CD4-positive, alpha-beta T cell treated with Interleukin-1 beta for 1 hour (primary cell): ENCODE measurements at regions not wholly inside any gene's neighbourhood (a gene's known extent, or its start where the extent isn't known, plus 50 kb on each side); places are given as distances from the start of the nearest gene placed in this dataset.
"Not testable (repeated sequence)": the region's sequence is repeated elsewhere in the genome, so short reads cannot be mapped to it uniquely, and the experiment has no call there.

Source experiments
- DNase-seq, 2 donors: peaks; one replicate each; pipeline ENCODE4 v3.0.0-alpha.2; 2020 to 2022

DNA sequence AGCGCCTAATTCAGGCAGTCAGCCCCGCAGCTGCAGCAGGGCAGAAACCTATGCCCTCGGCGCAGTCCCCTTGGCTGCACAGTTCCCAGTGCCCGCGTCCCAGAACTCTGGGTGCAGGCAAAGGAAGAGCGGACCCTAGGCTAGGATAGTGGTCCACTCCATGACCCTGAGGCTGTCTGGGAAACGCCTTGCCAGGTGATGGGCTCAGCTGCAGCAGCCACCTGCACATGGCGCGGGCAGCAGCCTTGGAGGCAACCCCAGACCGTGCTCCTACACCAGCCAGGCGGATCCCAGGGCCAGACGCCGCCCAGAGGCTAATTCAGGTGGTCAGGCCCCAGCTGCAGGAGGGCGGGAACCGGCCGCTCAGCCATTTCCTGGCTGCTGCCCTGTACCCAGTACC lies 83.0 kb downstream of the POTEC start:
- DNase-seq, result not testable (repeated sequence)

DNA sequence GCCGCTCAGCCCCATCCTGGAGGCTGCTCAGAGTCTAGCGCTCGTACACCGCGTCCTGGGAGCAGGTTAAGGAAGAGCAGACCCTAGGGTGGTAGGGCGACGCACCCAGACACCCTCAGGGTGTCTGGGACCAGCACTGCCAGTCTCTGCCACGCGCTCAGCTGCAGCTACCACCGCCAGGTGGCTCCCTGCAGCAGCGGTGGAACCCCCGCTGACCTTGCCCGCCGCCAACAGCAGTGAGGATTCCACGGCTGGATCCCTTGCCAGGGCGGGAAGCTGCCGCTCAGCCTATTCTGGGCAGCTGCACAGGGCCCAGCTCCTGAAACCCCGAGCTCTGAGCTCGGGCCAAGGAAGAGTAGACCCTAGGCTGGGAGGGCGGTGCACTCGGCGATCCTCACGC lies 83.6 kb downstream of the POTEC start:
- DNase-seq, result not testable (repeated sequence)

DNA sequence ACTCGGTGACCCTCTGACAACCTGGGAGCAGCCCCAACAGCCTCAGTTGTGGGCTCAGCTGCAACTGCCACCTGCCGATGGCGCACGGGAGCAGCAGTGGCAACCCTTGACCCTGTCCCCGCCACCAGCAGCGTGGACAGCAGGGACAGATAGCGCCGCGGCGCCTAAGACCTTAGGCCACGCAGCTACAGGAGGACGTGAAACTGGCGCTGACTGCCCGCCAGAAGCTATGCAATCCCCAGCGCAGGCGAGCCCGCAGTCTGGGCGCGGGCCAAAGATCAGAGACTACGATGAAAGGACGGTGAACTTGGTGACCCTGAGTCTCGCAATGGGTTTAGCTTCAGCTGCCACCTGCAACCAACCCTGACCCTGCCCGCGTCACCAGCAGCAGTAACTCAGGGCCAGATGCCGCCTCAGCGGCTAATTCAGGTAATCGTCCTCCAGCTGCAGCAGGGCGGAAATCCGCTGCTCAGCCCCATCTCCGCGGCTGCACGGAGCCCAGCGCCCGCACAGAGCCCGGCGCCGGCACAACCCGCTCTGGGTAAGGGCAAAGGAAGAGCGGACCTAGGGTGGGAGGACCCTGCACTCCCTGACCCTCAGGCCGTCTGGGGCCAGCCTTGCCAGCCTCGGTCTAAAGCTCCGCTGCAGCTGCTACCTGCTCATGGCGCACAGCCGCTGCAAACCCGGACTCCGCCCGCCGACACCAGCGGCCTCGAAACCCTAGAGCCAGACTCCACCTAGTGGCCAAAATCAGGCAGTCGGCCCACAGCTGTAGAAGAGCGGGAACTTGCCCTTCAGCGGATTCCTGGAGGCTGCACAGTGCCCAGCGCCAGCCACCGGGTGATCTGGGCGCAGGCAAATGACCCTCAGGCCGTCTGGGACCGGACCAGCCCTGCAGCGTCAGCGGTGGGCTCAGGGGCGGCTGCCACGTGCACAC lies 85.1 kb downstream of the POTEC start:
- peak; percentile 66 to 79 for DNase-seq

DNA sequence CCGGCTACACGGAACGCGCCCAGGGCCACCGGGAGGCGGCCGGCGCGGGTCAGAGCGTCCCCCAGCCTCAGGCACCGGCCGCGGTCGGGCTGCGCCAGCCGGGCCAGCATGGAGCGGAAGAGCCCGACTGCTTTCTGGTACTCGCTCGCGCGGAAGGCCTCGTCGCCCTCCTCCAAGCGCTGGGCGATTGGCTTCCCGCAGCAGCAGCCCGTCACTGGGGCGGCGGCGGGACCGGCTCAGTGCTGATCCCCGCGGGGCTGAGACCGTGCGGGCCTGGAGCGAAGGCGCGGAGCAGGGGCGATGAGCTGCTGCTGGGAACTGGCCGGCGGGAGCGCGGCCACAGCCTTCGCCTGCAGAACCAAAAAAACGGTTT lies 92.8 kb downstream of the POTEC start:
- peak in 1 of 2 donors; percentile 34 for DNase-seq

DNA sequence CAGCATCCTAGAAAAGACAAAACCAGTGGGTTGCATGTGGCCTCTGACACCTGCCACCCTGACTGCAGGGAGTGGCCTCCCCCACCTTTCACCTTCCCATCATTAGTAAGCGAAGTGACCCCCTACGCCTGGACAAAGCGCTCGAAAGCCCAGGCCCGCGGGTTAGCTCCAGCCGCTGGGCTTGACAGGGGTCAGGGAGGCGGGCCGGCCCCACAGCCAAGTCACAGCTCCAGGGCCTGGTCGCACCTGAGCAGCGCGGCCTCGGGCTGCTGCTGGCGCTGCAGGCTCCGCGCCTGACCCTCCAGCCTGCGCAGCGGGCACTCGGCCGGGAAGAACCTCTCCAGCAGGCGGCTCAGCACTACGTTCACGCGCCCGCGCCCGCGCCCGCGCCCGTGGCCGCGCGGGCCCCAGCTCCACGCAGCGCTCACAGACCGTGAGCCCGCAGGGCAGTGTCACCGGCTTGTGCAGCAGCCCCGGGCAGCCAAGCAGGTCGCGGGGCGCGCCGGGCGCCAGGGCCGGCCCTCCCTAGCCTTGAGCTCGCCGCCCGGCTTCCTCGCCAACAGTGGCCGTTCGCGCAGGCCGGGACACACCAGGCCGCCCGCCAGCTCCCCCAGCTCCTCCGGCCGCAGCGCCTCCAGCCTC lies 93.3 kb downstream of the POTEC start:
- DNase-seq, result peak in 1 of 2 donors; percentile 58

DNA sequence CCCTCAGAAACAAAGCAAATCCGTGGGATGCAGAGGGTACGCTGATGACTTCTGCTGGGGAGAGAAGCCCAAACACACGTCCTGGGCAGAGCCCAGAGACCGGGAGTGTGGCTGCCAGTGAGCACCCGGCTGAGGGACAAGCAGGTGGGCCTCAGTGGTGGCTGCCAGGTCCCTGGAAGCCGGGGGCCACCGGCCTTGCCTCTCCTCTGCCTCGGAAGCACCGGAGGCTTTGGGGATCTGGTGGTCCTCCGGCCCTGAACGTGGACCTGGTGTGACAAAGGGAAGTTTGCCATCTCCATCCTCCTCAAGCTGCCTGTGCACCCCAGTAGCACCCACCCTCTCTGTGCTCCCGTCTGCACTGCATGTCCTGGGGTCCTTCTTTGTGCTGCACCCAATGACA lies 94.3 kb downstream of the POTEC start:
- not testable (repeated sequence) for DNase-seq

DNA sequence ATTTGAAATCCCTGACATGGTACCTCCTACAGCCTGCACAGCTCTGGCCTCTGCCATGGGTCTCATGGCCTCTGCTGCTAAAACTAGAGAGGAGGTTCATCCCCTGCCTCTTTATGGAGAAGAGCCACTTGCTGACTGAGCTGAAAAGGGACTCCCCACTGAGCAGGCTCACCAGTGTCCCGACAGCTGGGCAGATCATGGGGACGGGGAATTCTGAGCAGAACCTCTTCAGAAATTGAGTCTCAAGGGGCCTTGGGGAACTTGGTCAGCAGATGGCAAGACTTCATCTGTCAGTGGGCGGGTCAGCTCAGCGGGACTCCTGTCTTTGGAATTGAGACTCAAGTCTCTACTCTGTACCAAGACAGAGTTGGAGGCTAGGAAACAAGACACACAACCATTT lies 95.7 kb downstream of the POTEC start:
- not testable (repeated sequence) for DNase-seq

DNA sequence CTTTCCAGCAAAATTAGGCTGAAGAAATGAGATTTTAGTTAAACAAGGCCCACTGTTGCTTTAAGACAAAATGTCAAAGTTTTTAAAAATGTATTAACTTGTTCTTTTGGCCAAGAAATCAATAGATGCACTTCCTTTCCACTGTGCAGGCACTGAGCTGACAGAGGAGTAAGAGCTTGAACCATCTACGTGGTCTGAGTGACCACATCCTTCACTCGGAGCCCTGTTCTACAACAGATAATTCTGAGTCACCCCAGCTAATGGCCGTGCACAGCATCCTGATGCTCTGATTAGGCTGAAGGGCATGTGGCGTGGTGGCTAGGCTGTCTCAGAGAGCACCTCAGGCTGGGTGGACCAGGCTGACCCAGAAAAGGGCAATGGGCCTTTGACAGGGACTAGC lies 107.9 kb downstream of the POTEC start:
- not testable (repeated sequence) for DNase-seq

DNA sequence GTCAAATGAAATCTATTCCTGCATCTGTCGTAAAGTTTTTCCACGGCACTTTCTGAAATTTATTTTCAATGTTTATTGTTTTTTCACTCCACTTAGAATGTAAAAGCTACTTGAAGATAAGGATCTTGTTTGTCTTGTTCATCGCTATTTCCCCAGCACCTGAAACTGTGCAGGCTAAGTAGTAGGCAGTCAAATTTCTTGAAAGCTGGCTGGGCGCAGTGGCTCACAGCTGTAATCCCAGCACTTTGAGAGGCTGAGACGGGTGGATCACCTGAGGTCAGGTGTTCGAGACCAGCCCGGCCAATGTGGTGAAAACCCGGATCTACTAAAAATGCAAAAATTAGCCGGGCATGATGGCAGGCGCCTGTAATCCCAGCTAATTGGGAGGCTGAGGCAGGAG lies 111.0 kb downstream of the POTEC start:
- not testable (repeated sequence) for DNase-seq

DNA sequence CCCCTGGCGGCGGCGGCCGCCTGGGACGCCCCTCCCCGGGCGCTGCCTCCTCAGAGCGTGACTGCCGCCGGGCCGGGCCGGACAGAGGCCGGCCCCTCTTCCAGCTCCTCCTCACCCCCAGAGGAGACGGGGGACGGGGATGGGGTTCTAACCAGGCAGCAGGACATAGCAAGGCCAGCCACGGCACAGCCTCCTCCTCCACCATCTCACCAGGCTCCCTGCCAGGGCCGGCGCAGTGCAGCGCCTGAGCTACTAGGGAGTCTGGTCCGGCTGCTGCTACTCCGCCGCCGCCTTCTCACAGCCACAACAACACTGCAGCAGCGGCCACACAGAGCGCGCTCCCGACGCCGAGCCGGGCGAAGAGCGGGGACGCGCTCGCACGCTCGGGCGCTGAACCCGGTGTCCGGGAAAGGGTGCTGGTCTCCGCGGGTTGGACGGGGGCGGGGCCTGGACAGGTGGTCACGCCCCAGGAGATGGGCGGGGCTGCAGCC lies 112.3 kb downstream of the POTEC start:
- peak; percentile 47 to 74 for DNase-seq

DNA sequence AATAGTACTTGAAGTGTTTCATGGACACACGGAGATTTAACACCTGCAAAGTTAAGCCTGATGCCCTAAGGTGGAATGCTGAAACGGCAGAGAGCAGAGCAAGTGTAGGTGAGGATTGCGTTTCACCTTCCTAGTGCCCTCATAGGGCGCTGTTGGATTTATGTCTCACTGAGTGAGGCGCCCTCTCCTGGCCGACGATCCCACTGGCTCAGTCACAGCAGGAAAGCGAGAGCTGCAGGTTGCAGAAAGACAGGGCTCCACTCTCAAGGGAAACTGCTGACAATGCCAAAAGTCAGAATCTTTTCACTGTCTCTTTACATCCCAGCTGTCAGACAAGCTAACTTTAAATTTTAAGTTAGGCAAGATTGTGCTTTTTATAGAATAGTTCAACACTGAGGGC lies 127.6 kb downstream of the POTEC start:
- DNase-seq, result peak; percentile 26 to 39

DNA sequence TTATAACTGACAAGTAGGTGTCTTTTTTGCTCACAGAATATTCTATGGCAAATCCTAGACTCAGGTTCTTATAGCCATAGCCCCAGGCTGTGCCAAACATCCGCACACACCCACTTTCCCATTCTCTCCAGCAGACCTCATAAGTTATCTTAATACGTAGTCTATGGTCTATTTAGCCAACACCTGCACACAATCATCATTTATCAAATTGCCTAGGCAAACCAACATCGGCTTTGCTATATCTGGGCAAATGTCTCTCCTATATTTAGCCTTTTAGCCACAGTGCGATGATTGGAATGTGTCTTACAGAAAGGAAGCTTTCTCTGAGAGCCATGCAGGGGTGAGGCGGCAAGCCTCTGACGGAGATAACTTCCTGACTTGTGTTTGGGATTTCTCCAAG lies 128.0 kb downstream of the POTEC start:
- not testable (repeated sequence) for DNase-seq

DNA sequence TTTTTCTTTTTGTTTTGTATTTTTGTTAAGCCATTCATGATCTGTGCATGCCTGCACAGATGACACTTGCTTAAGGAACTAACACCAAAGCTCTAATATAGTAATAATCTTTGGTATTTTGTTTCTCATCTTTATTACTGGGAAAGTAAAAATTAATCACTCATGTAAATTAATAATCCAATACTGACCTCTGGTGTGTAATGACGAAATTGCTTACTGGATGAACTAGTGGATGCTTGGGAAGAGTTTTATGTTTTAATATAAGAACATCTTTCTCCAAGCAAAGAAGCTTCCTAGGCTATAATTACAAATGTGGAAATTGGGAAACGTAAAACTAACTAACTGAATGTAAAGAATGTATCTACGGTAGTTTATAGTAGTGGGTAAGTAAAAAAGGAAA lies 147.9 kb downstream of the POTEC start:
- peak in 1 of 2 donors; percentile 24 for DNase-seq

DNA sequence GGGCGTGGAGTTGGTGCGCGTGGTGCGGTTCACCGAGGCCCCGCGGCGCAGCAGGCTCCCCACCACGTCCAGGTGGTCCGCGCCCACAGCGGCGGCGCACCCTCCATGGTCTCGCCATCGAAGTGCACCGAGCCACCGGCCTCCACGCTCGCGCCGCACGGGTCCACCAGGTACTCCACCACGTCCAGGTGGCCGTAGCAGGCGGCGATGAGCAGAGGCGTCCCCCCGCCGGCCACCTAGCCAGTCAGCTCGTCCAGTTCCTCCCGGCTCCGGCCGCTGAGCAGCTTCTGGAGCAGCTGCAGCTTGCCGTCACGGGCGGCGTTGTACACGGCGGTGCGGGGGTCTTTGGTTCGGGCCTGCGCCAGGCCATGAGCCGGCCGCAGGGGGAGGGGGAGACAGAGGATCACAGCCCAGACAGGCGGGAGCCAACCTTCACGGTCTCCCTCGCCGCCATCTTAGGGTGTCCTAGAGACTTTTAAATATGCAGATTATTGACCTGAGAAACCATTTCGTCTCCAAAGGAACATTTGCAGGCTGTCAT lies 149.8 kb downstream of the POTEC start:
- DNase-seq, result not testable (repeated sequence)

DNA sequence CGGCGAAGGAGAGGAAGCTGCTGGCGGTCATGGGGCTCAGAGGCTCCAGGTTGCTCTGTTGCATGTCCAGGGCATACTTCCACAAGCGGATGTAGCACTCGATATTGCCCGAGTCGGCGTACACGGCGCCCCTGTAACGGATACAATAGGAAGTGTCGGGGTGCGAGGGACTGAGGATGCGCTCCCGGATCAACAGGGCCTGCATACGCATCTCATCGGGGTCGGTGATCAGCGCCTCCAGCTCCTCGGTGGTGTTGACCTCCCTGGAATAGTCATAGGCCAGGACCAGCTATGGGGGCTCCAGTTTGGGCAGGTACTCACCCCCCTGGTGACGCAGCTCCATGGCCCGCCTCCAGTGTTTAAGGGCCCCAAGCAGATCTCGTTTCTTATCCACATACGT lies 150.8 kb downstream of the POTEC start:
- DNase-seq, result not testable (repeated sequence)

DNA sequence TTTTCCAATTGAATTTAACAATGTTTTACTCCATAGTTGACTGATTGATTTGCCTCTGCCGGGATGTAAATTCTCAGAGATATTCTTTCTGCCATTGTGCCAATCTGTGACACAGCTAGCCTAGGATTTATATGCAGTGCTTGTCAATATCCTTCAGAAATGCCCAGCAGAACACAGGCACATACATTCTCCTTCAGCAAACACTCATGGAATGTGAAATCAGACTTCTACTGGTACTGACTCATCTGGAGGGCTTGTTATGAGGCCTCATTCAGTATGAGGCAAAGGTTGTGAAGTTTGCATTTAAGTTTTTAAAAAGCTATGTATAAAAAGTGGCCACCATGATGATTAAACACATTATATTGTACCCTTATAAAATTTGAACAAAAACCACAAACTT lies 158.4 kb downstream of the POTEC start:
- DNase-seq, result not testable (repeated sequence)

DNA sequence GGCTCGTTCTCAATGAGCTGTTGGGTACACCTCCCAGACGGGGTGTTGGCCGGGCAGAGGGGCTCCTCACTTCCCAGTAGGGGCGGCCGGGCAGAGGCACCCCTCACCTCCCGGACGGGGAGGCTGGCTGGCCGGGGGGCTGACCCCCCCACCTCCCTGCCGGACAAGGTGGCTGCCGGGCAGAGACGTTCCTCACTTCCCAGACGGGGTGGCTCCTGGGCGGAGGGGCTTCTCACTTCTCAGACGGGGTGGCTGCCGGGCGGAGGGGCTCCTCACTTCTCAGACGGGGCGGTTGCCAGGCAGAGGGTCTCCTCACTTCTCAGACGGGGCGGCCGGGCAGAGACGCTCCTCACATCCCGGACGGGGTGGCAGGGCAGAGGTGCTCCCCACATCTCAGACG lies 160.7 kb downstream of the POTEC start:
- not testable (repeated sequence) for DNase-seq

DNA sequence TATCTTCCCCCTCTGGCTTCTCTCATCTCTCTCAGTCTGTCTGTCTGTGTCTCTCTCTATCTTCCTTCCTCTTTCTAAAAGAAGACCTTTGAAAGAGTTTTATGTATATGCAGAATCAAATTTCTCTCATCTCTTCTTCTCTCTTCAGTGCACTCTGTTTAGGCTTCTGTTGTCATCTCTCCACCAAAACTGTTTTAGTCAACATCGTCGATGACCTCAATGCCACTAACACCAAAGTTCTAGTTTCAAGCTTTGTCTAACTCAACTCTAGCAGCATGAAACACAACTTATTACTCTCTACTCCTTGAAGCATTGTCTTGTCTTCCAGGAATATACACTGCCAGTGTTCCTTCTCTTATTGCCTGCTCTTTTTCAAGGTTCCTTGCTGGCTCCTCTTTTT lies 163.9 kb downstream of the POTEC start:
- not testable (repeated sequence) for DNase-seq

DNA sequence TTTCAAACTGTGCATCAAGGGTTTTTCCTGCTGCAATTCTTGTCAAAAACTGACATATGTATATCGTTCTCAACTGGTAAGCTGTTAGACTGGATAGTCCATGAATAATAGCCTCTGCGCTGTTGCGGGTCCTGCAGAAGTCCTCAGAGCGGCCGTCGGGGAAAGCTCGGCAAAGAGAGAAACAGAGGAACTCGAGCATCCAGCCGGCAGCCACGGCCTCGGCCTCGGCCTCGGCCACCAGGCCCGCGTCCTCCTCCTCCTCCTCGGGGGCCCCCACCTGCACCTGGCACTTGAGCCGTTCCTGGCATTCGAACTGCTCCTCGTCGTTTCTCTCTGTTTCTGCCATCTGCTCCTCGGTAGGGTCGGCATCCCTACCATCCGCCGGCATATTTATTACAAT lies 165.0 kb downstream of the POTEC start:
- DNase-seq, result not testable (repeated sequence)

DNA sequence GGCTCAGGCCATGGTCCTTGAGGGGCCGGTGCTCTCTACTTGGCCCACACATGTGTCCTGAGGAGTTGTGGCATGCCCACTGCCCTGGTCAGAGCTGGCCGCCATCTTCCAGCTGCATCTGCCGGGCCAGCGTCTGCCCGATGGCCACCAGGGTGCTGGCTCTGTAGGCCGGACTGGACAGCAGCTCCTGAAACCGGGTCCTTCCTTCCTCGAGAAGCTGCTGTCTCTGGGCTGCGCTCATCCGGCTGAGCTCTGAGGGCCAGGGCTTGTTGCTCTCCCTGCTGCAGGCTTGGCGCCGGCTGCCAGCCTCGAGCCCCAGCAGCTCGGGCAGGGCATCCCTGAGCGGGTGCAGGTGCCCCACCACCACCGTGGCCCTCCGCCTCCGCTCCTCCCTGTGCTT lies 182.1 kb downstream of the POTEC start:
- DNase-seq, result not testable (repeated sequence)

DNA sequence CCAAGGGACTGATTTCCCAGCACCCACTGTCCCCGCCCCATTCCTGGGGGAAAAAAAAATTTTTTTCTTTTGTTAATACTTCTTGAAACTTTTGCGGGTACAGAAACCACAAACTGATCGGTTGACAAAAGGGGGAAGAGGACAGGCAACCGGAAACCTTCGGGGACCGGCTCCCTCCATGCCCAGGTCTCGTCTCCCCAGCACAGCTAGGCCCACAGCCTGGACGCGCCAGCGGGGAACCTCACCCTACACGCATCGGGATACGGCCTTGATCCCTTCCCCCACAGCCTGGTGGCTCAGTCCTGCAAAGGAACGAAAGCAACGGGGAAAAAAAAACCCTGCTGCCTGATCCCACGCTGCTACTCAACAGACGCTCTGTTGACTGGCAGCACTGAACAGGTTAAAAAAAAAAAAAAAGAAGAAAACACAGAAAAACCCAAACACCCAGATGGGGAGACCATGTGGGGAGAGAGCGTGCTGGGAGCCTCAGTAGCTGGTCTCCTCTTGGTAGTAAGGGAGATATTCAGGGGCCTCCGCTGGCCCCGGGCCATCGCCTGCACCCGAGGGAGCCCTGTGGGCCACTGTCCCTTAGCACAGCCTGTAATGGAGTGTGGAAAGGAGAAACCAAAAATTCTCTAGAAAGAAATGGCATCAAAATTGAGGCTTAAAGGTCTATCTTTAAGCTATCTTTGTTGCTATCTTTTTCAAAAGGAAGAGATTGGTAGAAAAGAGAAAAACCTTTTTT lies 185.7 kb downstream of the POTEC start:
- DNase-seq, result not testable (repeated sequence)

DNA sequence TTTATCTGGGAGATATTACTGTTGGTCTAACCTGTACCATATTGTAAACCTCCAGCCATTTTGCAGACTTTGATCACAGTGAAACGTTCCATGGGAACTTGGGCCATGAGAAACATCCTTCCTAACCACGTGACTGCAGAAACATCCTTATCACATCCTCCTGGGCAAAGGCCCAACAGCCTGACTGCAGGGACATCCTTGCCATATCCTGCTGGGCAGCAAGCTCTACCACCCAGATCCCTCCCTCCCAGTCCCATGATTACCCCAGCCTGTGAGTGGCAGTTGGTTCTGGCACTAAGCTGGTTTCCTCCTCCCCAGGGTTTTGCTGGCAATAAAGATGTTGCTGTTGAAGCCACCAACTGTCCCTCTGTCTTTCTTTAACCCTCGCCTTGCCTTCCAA lies 201.2 kb downstream of the POTEC start:
- not testable (repeated sequence) for DNase-seq

DNA sequence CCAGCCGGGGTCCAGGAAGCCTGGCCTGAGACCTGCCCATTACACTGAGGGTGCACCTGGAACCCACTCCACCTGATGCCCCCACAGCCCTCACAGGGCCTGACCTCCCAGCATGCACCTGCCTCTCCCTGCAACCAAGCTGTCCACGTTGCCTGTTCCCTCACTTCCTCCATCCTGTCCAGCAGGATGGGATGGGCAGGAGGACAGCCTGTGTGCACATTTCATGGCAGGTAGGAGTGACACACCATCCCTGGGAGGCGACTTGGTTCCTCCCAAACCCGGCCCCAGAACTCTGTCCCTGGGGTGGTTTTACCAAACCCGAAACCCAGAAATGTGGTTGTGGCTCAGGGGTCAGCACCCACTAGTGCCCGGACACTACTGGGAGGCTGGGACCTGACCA lies 203.8 kb upstream of the ZNF519 start:
- DNase-seq, result not testable (repeated sequence)
